ENCODE measurements at regions not wholly inside any gene's neighbourhood (a gene's known extent, or its start where the extent isn't known, plus 50 kb on each side); places are given as distances from the start of the nearest gene placed in this dataset.

DNA sequence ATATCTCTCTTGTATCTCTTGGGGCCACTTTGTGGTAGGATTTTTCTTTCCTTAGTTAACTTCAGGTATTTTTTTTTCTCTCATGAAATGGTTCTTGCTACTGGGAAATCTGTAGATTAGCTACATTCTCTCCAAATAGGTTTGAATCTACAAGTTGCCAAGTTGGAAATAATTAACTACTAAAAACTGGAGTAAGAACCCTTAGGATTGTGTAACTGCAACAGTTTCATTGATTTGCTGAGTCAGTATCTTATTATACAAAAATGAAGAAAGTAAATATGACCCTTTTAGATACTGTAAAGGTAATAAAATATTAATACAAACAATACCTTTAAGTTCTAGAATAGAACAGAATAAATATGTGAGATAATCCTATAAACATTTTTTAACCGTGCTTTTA lies 327.9 kb downstream of the CXXC4 start:
- H3K9me3 ChIP-seq (ENCODE audit: control insufficient read depth in 5 of 5, low read length in 5 of 5) = no peaks in the 10 kb centered on the region
- no peak overlapping the region for H3K9ac ChIP-seq (ENCODE audit: low read length in 5 of 5)
- no peak overlapping the region for H3K4me3 ChIP-seq (ENCODE audit: low read depth in 1 of 5, low read length in 5 of 5)
- no peaks in the 10 kb centered on the region for H3K4me1 ChIP-seq (ENCODE audit: control insufficient read depth in 5 of 5, insufficient read depth in 5 of 5, low read length in 5 of 5)
- H3K27ac ChIP-seq (ENCODE audit: low read depth, low read length) = no peak overlapping the region
- H3K27me3 ChIP-seq (ENCODE audit: control insufficient read depth in 5 of 5, insufficient read depth in 4 of 5, low read length in 5 of 5) = no peaks in the 10 kb centered on the region
- no peaks in the 10 kb centered on the region for H3K36me3 ChIP-seq (ENCODE audit: control insufficient read depth in 5 of 5, insufficient read depth in 5 of 5, low read length in 5 of 5)

- Histone ChIP-seq H3K9ac (ENCODE audit: low read length in 5 of 5) (no peak overlapping the region), H3K4me1 (ENCODE audit: control insufficient read depth in 5 of 5, insufficient read depth in 5 of 5, low read length in 5 of 5) (no peaks in the 10 kb centered on the region), H3K36me3 (ENCODE audit: control insufficient read depth in 5 of 5, insufficient read depth in 5 of 5, low read length in 5 of 5) (no peaks in the 10 kb centered on the region), H3K9me3 (ENCODE audit: control insufficient read depth in 5 of 5, low read length in 5 of 5) (no peaks in the 10 kb centered on the region), H3K4me3 (ENCODE audit: low read depth in 1 of 5, low read length in 5 of 5) (no peak overlapping the region), H3K27ac (ENCODE audit: low read depth, low read length) (no peak overlapping the region), H3K27me3 (ENCODE audit: control insufficient read depth in 5 of 5, insufficient read depth in 4 of 5, low read length in 5 of 5) (no peaks in the 10 kb centered on the region)
Measured at GRCh38 chr4:104163820-104164219, 330.9 kb downstream of the CXXC4 start.

DNA sequence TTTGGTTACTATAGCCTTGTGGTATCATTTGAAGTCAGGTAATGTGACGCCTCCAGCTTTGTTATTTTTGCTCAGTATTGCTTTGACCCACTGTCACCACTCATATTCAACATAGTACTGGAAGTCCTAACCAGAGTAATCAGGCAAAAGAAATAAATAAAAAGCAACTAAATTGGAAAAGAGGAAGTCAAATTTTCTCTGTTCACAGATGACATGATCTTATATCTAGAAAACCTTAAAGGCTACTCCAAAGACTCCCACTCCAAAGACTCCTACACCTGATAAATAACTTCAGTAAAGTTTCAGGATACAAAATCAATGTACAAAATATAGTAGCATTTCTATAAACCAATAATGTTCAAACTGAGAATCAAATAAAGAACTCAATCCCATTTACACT lies 348.6 kb downstream of the CXXC4 start:
- H3K27me3 ChIP-seq (ENCODE audit: control insufficient read depth in 5 of 5, insufficient read depth in 4 of 5, low read length in 5 of 5) = no peaks in the 10 kb centered on the region
- no peak overlapping the region for H3K4me3 ChIP-seq (ENCODE audit: low read depth in 1 of 5, low read length in 5 of 5)
- H3K36me3 ChIP-seq (ENCODE audit: control insufficient read depth in 5 of 5, insufficient read depth in 5 of 5, low read length in 5 of 5) = no peaks in the 10 kb centered on the region
- no peaks in the 10 kb centered on the region for H3K4me1 ChIP-seq (ENCODE audit: control insufficient read depth in 5 of 5, insufficient read depth in 5 of 5, low read length in 5 of 5)
- H3K27ac ChIP-seq (ENCODE audit: low read depth, low read length) = no peak overlapping the region
- no peaks in the 10 kb centered on the region for H3K9me3 ChIP-seq (ENCODE audit: control insufficient read depth in 5 of 5, low read length in 5 of 5)
- H3K9ac ChIP-seq (ENCODE audit: low read length in 5 of 5) = no peak overlapping the region

GRCh38 chr4:104138116-104138515 lies 356.6 kb downstream of the CXXC4 start:
- H3K27me3 ChIP-seq (ENCODE audit: control insufficient read depth in 5 of 5, insufficient read depth in 4 of 5, low read length in 5 of 5) = no peaks in the 10 kb centered on the region
- no peak overlapping the region for H3K9ac ChIP-seq (ENCODE audit: low read length in 5 of 5)
- H3K4me3 ChIP-seq (ENCODE audit: low read depth in 1 of 5, low read length in 5 of 5) = no peak overlapping the region
- H3K9me3 ChIP-seq (ENCODE audit: control insufficient read depth in 5 of 5, low read length in 5 of 5) = peaks cover 0 to 2% (median 0%) of the 10 kb centered on the region in 5 donors
- no peaks in the 10 kb centered on the region for H3K4me1 ChIP-seq (ENCODE audit: control insufficient read depth in 5 of 5, insufficient read depth in 5 of 5, low read length in 5 of 5)
- no peaks in the 10 kb centered on the region for H3K36me3 ChIP-seq (ENCODE audit: control insufficient read depth in 5 of 5, insufficient read depth in 5 of 5, low read length in 5 of 5)
- H3K27ac ChIP-seq (ENCODE audit: low read depth, low read length) = no peak overlapping the region

GRCh38 chr4:104129243-104129642 lies 365.5 kb downstream of the CXXC4 start:
- no peak overlapping the region for H3K4me3 ChIP-seq (ENCODE audit: low read depth in 1 of 5, low read length in 5 of 5)
- no peak overlapping the region for H3K9ac ChIP-seq (ENCODE audit: low read length in 5 of 5)
- no peak overlapping the region for H3K27ac ChIP-seq (ENCODE audit: low read depth, low read length)
- no peaks in the 10 kb centered on the region for H3K9me3 ChIP-seq (ENCODE audit: control insufficient read depth in 5 of 5, low read length in 5 of 5)
- no peaks in the 10 kb centered on the region for H3K27me3 ChIP-seq (ENCODE audit: control insufficient read depth in 5 of 5, insufficient read depth in 4 of 5, low read length in 5 of 5)
- no peaks in the 10 kb centered on the region for H3K4me1 ChIP-seq (ENCODE audit: control insufficient read depth in 5 of 5, insufficient read depth in 5 of 5, low read length in 5 of 5)
- no peaks in the 10 kb centered on the region for H3K36me3 ChIP-seq (ENCODE audit: control insufficient read depth in 5 of 5, insufficient read depth in 5 of 5, low read length in 5 of 5)

- no peaks in the 10 kb centered on the region for H3K4me1 ChIP-seq (ENCODE audit: control insufficient read depth in 5 of 5, insufficient read depth in 5 of 5, low read length in 5 of 5)
- no peak overlapping the region for H3K27ac ChIP-seq (ENCODE audit: low read depth, low read length)
- no peaks in the 10 kb centered on the region for H3K9me3 ChIP-seq (ENCODE audit: control insufficient read depth in 5 of 5, low read length in 5 of 5)
- no peaks in the 10 kb centered on the region for H3K27me3 ChIP-seq (ENCODE audit: control insufficient read depth in 5 of 5, insufficient read depth in 4 of 5, low read length in 5 of 5)
- no peak overlapping the region for H3K4me3 ChIP-seq (ENCODE audit: low read depth in 1 of 5, low read length in 5 of 5)
- no peaks in the 10 kb centered on the region for H3K36me3 ChIP-seq (ENCODE audit: control insufficient read depth in 5 of 5, insufficient read depth in 5 of 5, low read length in 5 of 5)
- no peak overlapping the region for H3K9ac ChIP-seq (ENCODE audit: low read length in 5 of 5)
Measured at GRCh38 chr4:104128850-104129213, 365.9 kb downstream of the CXXC4 start.

DNA sequence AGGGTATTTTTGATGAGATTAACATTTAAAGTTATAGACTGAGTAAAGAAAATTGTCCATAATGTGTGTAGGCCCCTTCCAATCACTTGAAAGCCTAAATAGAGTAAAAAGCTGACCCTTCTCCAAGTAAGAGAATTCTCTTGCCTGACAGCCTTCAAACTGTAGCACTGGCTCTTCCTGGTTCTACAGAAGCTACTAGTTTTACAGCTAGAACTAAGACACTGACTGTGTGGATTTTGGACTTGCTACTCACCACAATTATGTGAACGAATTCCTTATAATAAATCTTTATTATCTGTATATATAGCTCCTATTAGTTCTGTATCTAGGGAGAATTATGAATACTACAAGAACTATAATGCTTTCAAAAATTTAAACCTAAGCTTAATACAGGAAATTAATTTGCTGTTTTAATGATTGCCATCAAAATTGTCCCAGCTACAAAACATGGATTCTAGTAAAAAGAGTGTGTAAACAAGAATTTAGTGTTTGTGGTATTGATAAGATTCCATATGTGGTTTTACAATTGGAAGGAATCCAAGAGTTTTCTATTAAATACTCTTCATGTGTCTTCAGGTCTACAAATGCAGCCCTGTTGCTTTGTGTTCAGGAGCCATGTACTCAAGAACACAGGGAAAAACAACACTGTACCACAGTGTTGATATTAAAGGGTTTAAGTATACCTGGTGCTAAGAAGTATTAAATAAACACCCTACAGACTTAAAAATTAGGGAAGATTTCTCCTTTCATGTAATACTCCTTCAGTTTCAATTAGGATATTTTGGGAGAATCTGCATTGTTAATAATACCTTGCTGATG lies 366.5 kb downstream of the CXXC4 start:
- H3K9me3 ChIP-seq (ENCODE audit: control insufficient read depth in 5 of 5, low read length in 5 of 5) = no peaks in the 10 kb centered on the region
- no peak overlapping the region for H3K9ac ChIP-seq (ENCODE audit: low read length in 5 of 5)
- no peak overlapping the region for H3K27ac ChIP-seq (ENCODE audit: low read depth, low read length)
- no peaks in the 10 kb centered on the region for H3K27me3 ChIP-seq (ENCODE audit: control insufficient read depth in 5 of 5, insufficient read depth in 4 of 5, low read length in 5 of 5)
- H3K4me3 ChIP-seq (ENCODE audit: low read depth in 1 of 5, low read length in 5 of 5) = no peak overlapping the region
- H3K4me1 ChIP-seq (ENCODE audit: control insufficient read depth in 5 of 5, insufficient read depth in 5 of 5, low read length in 5 of 5) = no peaks in the 10 kb centered on the region
- no peaks in the 10 kb centered on the region for H3K36me3 ChIP-seq (ENCODE audit: control insufficient read depth in 5 of 5, insufficient read depth in 5 of 5, low read length in 5 of 5)

DNA sequence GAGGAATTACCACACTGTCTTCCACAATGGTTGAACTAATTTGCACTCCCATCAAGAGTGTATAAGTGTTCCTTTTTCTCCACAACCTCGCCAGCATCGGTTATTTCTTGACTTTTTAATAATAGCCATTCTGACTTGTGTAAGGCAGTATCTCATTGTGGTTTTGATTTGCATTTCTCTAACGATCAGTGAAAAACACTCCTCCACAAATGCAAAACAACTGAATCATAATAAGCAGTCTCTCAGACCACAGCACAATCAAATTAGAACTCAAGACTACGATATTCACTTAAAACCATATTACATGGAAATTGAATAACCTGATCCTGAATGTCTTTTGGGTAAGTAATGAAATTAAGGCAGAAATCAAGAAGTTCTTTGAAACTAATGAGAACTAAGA lies 371.7 kb downstream of the CXXC4 start:
- no peak overlapping the region for H3K9ac ChIP-seq (ENCODE audit: low read length in 5 of 5)
- no peaks in the 10 kb centered on the region for H3K9me3 ChIP-seq (ENCODE audit: control insufficient read depth in 5 of 5, low read length in 5 of 5)
- no peaks in the 10 kb centered on the region for H3K4me1 ChIP-seq (ENCODE audit: control insufficient read depth in 5 of 5, insufficient read depth in 5 of 5, low read length in 5 of 5)
- H3K4me3 ChIP-seq (ENCODE audit: low read depth in 1 of 5, low read length in 5 of 5) = no peak overlapping the region
- H3K27ac ChIP-seq (ENCODE audit: low read depth, low read length) = no peak overlapping the region
- H3K27me3 ChIP-seq (ENCODE audit: control insufficient read depth in 5 of 5, insufficient read depth in 4 of 5, low read length in 5 of 5) = no peaks in the 10 kb centered on the region
- H3K36me3 ChIP-seq (ENCODE audit: control insufficient read depth in 5 of 5, insufficient read depth in 5 of 5, low read length in 5 of 5) = no peaks in the 10 kb centered on the region

DNA sequence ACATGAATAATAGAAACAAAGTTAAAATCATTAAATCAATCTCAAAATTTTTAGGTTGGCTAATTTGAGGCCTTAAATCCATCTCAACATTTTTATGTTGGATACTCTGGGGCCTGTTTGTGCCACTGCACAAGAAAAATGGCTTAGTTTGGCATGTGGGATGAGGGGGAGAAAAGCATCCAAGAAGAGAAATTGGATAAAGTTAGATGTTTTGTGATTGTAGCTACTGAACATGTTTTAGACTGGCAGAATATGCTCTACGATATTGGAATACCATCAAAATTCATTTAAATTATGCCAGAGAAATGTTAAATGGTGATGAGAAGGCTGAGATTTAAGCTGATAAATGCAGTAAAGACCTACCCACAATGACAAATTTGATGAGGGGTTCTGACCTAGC lies 376.9 kb downstream of the CXXC4 start:
- Histone ChIP-seq H3K27me3 (ENCODE audit: control insufficient read depth in 5 of 5, insufficient read depth in 4 of 5, low read length in 5 of 5) (no peaks in the 10 kb centered on the region), H3K36me3 (ENCODE audit: control insufficient read depth in 5 of 5, insufficient read depth in 5 of 5, low read length in 5 of 5) (no peaks in the 10 kb centered on the region)

GRCh38 chr4:104113850-104114249 lies 380.8 kb downstream of the CXXC4 start:
- Histone ChIP-seq H3K4me1 (ENCODE audit: control insufficient read depth in 5 of 5, insufficient read depth in 5 of 5, low read length in 5 of 5) (peaks cover 0 to 3% (median 0%) of the 10 kb centered on the region in 5 donors), H3K27ac (ENCODE audit: low read depth, low read length) (no peak overlapping the region), H3K27me3 (ENCODE audit: control insufficient read depth in 5 of 5, insufficient read depth in 4 of 5, low read length in 5 of 5) (no peaks in the 10 kb centered on the region), H3K36me3 (ENCODE audit: control insufficient read depth in 5 of 5, insufficient read depth in 5 of 5, low read length in 5 of 5) (no peaks in the 10 kb centered on the region), H3K9me3 (ENCODE audit: control insufficient read depth in 5 of 5, low read length in 5 of 5) (no peaks in the 10 kb centered on the region), H3K9ac (ENCODE audit: low read length in 5 of 5) (no peak overlapping the region), H3K4me3 (ENCODE audit: low read depth in 1 of 5, low read length in 5 of 5) (no peak overlapping the region)

More for the DNA sequence above, 376.9 kb downstream of the CXXC4 start:
- Histone ChIP-seq H3K27ac (ENCODE audit: low read depth, low read length) (no peak overlapping the region), H3K4me3 (ENCODE audit: low read depth in 1 of 5, low read length in 5 of 5) (no peak overlapping the region), H3K4me1 (ENCODE audit: control insufficient read depth in 5 of 5, insufficient read depth in 5 of 5, low read length in 5 of 5) (peaks cover 0 to 3% (median 0%) of the 10 kb centered on the region in 5 donors), H3K9ac (ENCODE audit: low read length in 5 of 5) (no peak overlapping the region), H3K9me3 (ENCODE audit: control insufficient read depth in 5 of 5, low read length in 5 of 5) (no peaks in the 10 kb centered on the region)

All from subcutaneous abdominal adipose tissue (tissue), 5 donors.